HG02840 (cell line): ENCODE measurements at regions not wholly inside any gene's neighbourhood (a gene's known extent, or its start where the extent isn't known, plus 50 kb on each side); places are given as distances from the start of the nearest gene placed in this dataset.

ENCODE experiments used
- ATAC-seq: cut with Tn5 transposase; IDR thresholded peaks from one replicate; pipeline ENCODE4 v1.9.1; 2021; ENCODE audit warnings: mild to moderate bottlenecking, moderate library complexity, moderate number of reproducible peaks; ENCODE audit not compliant: unreplicated experiment, low FRiP score

GRCh38 chr13:78247362-78247761 lies 328.7 kb upstream of the EDNRB start:
- no peak for ATAC-seq

GRCh38 chr13:78241278-78241919 lies 322.8 kb upstream of the EDNRB start:
- ATAC-seq = no peak

DNA sequence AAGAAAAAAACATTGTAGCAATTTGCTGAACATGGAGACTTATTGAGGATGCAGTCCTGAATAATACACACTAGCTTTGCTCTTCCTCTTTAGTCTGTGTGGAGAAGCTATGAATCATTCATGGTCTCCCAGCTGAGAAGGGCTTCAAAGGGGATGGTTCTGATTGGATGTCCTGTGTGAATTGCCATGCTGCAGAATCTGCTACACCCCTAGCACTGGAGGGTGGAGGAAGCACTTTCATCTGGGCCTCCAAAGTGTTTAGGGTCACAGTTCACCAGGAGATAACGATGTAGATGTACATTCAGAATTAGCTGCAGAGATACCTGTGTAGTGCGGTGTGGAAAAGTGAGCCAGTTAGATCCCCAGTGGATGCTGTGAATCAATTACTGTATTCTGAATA lies 321.1 kb upstream of the EDNRB start:
- ATAC-seq = no peak

GRCh38 chr13:78238911-78239310 lies 320.3 kb upstream of the EDNRB start:
- ATAC-seq = no peak

- no peak for ATAC-seq
Observed at GRCh38 chr13:78228940-78229339, 310.3 kb upstream of the EDNRB start.

GRCh38 chr13:78228211-78228610 lies 309.6 kb upstream of the EDNRB start:
- ATAC-seq = no peak

- ATAC-seq = no peak
Observed at GRCh38 chr13:78227709-78228108, 309.1 kb upstream of the EDNRB start.

DNA sequence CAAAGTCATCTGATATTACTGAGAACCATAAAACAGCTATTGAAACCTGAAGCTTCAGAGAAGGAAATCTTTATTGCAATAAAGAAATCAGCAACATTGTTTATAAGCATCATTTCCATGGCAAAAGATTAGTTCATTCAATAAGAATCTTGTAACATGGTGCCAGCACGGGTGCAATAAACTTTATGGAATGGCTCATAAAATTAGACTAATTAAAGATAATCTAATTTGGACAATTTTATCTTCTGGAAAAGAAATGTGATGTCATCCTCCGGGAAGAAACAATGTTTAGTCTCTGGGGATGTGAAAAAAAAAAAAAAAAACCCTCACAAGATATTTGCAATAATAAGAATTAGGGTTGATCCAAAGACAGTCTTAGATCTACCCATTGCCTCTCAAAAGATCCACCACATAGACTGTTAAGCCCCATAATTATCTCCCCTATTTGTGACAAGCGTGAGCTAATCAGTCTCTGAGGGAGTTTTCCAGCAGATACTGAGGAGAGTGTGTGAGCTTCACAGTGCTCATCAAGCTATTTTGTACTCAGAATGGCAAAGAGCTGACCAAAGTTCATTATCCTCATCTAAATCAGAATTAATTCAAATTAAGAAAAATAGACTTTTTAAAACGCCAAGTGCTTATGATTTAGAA lies 297.0 kb upstream of the EDNRB start:
- ATAC-seq = no peak

DNA sequence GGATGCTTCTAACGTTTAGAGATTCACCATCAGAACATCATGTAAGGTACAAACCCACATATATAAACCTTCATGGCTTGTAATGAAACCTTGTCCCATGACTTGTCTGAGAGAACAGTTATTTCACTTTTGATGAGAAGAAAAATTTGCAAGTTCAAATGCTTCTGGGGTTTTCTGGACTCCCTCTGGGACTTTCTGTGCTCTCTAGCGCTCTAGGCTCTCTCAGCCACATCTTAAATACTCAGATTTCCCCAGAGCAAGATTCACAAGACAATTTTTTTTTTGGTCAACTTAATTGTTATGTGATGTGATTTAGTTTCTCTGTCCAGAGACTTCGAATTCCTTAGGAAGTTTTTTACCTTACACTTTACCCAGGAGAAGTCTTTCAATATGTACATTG lies 282.8 kb upstream of the EDNRB start:
- ATAC-seq = no peak

- no peak for ATAC-seq
Observed at GRCh38 chr13:78198821-78199220, 280.2 kb upstream of the EDNRB start.

GRCh38 chr13:78198419-78198818 lies 279.8 kb upstream of the EDNRB start:
- ATAC-seq = no peak

DNA sequence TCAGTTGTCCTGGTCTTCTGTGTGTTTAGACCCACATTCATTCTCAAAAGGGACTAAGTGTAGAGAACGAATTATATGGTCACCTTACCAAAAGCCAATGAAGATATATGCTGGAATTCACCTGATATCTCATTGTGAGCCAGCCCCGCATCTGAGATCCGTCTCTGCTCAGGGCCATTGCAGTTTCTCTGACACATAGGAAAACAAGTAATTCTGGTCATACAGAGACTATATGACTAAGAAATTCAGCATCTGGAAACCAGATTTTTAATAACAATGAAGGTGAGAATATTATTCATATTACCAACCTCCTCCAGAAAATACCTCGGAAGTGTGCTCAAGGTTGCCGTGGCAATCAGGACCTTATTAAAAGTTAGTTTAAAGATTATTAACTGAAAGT lies 278.6 kb upstream of the EDNRB start:
- ATAC-seq = no peak

DNA sequence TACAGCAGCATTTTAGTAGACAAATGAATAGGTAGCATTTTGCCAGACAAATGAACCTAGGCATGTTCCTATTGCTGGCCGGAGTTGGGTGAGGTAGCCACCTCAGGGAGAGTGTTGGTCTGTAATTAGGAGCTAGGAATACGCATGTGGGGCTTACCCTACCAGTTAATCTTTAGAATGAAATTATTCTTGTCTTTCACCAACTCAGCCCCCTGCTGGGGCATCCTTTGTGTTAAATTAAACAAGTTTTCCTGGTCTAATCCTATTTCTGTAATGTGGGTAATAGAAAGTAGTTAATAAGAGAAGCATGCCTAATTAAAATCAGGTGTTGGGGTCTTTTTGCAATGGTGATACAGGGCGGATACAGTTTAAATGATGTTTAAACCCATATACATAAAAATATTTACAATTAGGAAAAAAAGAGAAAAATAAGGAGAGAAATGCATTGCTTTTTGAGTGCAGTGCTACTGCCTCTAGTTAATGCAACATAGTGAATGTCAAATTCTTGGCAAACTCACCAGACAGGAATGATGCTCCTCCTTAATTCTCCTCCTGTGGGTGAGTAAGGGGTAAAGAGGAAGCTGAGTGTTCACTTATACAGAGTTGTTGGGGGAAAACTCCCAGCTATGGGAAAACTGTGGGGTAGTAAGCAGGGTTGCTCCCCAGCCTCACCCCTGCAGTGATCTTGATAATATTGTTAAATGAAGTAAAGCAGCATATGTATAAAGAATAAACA lies 276.4 kb upstream of the EDNRB start:
- no peak for ATAC-seq

GRCh38 chr13:78193846-78194245 lies 275.2 kb upstream of the EDNRB start:
- ATAC-seq = no peak

DNA sequence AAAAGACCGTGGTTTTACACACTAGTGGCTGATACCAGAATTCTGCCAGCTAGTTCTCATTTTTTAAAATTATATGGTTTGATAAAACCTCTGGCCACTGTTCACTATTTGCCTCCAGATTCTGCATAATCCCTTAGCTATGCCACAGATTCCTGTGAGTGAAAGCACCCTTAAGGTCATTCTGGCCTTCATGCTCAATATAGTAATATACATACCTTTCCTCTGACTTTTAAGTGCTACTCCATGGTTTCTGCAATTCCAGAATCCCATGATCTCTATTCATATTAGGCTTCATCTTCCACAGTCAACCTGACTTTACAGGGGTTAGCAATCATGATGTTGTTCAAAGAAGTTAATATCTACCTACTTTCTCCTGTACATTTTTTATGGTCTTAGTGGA lies 274.1 kb upstream of the EDNRB start:
- ATAC-seq = no peak

DNA sequence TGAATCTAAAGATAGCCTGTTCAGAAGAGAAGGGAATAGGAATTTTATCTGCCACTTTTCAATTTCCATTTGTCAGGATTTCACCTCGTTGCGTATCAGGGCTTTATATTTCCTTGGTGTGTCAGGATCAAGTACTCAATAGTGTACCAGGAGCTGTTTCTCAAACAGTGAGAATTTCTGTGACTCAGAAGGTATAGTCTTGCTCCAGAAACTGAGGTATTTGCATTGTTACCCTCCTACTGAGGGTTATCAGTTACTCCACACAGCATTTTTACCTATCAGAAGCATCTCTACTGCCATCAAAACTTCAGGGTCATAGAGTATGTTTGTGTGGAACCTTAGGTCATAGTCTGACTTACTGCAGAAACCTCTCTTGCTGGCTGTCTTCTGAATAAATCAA lies 271.7 kb upstream of the EDNRB start:
- ATAC-seq = no peak

GRCh38 chr13:78187781-78188180 lies 269.1 kb upstream of the EDNRB start:
- no peak for ATAC-seq

- no peak for ATAC-seq
Observed at GRCh38 chr13:78185700-78186099, 267.1 kb upstream of the EDNRB start.

GRCh38 chr13:78183732-78184131 lies 265.1 kb upstream of the EDNRB start:
- ATAC-seq = no peak

GRCh38 chr13:78182813-78183212 lies 264.2 kb upstream of the EDNRB start:
- ATAC-seq = no peak

DNA sequence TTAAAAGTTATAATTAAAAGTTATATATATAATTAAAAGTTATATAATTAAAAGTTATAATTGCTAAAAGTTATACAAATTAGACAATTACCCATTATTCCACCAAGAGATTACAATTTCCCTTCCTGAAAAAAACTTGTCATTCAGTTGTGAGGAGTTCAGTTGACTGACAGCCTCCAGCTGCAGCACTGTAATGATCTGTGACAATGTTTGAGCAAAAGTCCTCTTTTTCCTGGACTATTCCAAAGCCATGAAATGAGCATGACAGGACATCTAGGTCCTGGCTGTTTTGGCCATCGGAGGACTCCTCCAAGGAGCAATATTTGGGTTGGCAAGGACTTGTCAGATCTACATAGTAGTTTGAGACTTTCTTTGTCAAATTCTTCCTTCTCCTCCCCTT lies 258.7 kb upstream of the EDNRB start:
- no peak for ATAC-seq

GRCh38 chr13:78176880-78177279 lies 258.2 kb upstream of the EDNRB start:
- no peak for ATAC-seq
